A549 (cell line): ENCODE measurements at regions not wholly inside any gene's neighbourhood (a gene's known extent, or its start where the extent isn't known, plus 50 kb on each side); places are given as distances from the start of the nearest gene placed in this dataset.

Experiments
- ATAC-seq, 2 experiments: fragments of 200-7000 bp in 1 of 2; fragments of >200 bp in 1 of 2; cut with Nextera tagmentation in 1 of 2; cut with Tn5 transposase in 1 of 2; 3 replicates each; pipeline versions ENCODE4 v1.8.0 to v1.9.1; 2018 to 2020; ENCODE audit warnings: mild to moderate bottlenecking in 1 of 2, moderate library complexity in 1 of 2
- CTCF ChIA-PET: fragments of 300-600 bp; sonication (Branson Sonifier 250); formaldehyde crosslinking; extraction: SDS; loops from one replicate; lab custom pipeline; 2021; ENCODE audit warnings: antibody characterized with exemption, inconsistent platforms; lab: Yijun Ruan, JAX
- POLR2A ChIA-PET: fragments of 350-600 bp; formaldehyde crosslinking; extraction: SDS; loops from one replicate; lab custom pipeline; 2021; ENCODE audit warnings: antibody characterized with exemption, inconsistent platforms; lab: Yijun Ruan, JAX
- DNase-seq, 2 experiments: peaks; one replicate each; pipeline versions ENCODE4 v3.0.0 to v3.0.0-alpha.2; 2011 to 2016; ENCODE audit warnings: low read depth in 1 of 2, low spot score in 1 of 2
- FAIRE-seq: peaks from 2 replicates; lab custom pipeline; 2011; peaks lifted over from hg19 to GRCh38; lab: Jason Lieb, UNC
- H3K27ac ChIP-seq, 2 experiments: fragments of >200 bp; sonication (Bioruptor Twin); formaldehyde crosslinking; 3 replicates each; pipeline ENCODE4 v1.5.1; 2016 to 2017
- H3K4me1 ChIP-seq: fragments of >200 bp; sonication (Bioruptor Twin); formaldehyde crosslinking; 3 replicates; pipeline ENCODE4 v1.6.1; 2016
- H3K4me2 ChIP-seq: fragments of >200 bp; sonication (Bioruptor Twin); formaldehyde crosslinking; 3 replicates; pipeline ENCODE4 v1.6.1; 2016
- H3K4me3 ChIP-seq: fragments of >200 bp; sonication (Bioruptor Twin); formaldehyde crosslinking; 3 replicates; pipeline ENCODE4 v1.5.1; 2016
- H3K9me3 ChIP-seq: fragments of >200 bp; sonication (Bioruptor Twin); formaldehyde crosslinking; 3 replicates; pipeline ENCODE4 v1.6.1; 2016
- CHD2 ChIP-seq: fragments of 150-350 bp; IDR thresholded peaks from 2 replicates; pipeline ENCODE4 v1.6.1; 2014; ENCODE audit warnings: low read length; ENCODE audit not compliant: partially characterized antibody
- CTCF ChIP-seq: fragments of >200 bp; sonication (Bioruptor Twin); formaldehyde crosslinking; IDR thresholded peaks from 3 replicates; pipeline ENCODE4 v1.5.1; 2016
- E2F6 ChIP-seq: IDR thresholded peaks from 2 replicates; pipeline ENCODE4 v1.6.1; 2012; ENCODE audit warnings: low read depth, borderline replicate concordance
- EHF ChIP-seq: fragments of 250-450 bp; sonication (Bioruptor Pico); IDR thresholded peaks from 2 replicates; pipeline ENCODE4 v1.5.0; 2020; ENCODE audit warnings: mild to moderate bottlenecking
- EHMT2 ChIP-seq: fragments of 200-600 bp; sonication (generic); IDR thresholded peaks from 2 replicates; pipeline ENCODE4 v1.6.1; 2016; ENCODE audit warnings: antibody characterized with exemption, low read depth, mild to moderate bottlenecking, moderate library complexity
- ELK1 ChIP-seq: fragments of 150-350 bp; IDR thresholded peaks from 2 replicates; pipeline ENCODE4 v1.6.1; 2014; ENCODE audit warnings: low read depth, mild to moderate bottlenecking, low read length
- ESRRA ChIP-seq: fragments of 150-350 bp; IDR thresholded peaks from 2 replicates; pipeline ENCODE4 v1.6.1; 2014; ENCODE audit warnings: mild to moderate bottlenecking, low read length, borderline replicate concordance
- FOSL2 ChIP-seq, 2 experiments: fragments of 450-650 bp in 1 of 2; fragments of >200 bp in 1 of 2; sonication (Bioruptor Twin) in 1 of 2; formaldehyde crosslinking; IDR thresholded peaks; 2 replicates each; pipeline versions ENCODE4 v1.5.0 to v1.6.1; 2016 to 2020; ENCODE audit warnings: mild to moderate bottlenecking in 1 of 2, moderate library complexity in 1 of 2
- FOXS1 ChIP-seq: fragments of 250-450 bp; sonication (Bioruptor Pico); IDR thresholded peaks from 2 replicates; pipeline ENCODE4 v1.5.0; 2020; ENCODE audit warnings: mild to moderate bottlenecking, moderate library complexity
- HDAC2 ChIP-seq: fragments of 200-600 bp; sonication (generic); IDR thresholded peaks from 2 replicates; pipeline ENCODE4 v1.6.1; 2016
- HOXB13 ChIP-seq: fragments of 250-450 bp; sonication (Bioruptor Pico); IDR thresholded peaks from 2 replicates; pipeline ENCODE4 v1.5.0; 2020; ENCODE audit warnings: low read depth, mild to moderate bottlenecking, moderate library complexity
- KDM5A ChIP-seq: fragments of 200-600 bp; sonication (generic); IDR thresholded peaks from 2 replicates; pipeline ENCODE4 v1.6.1; 2016; ENCODE audit warnings: antibody characterized with exemption, mild to moderate bottlenecking
- MAX ChIP-seq: IDR thresholded peaks from 2 replicates; pipeline ENCODE4 v1.6.1; 2012
- MAZ ChIP-seq: fragments of 150-350 bp; IDR thresholded peaks from 2 replicates; pipeline ENCODE4 v1.6.1; 2014; ENCODE audit warnings: antibody characterized with exemption, low read depth, low read length, borderline replicate concordance
- NPAS2 ChIP-seq: fragments of 250-450 bp; sonication (Bioruptor Pico); IDR thresholded peaks from 2 replicates; pipeline ENCODE4 v1.8.0; 2022; ENCODE audit warnings: mild to moderate bottlenecking, moderate library complexity, borderline replicate concordance
- NR3C1 ChIP-seq: fragments of >200 bp; sonication (Bioruptor Twin); formaldehyde crosslinking; IDR thresholded peaks from 3 replicates; pipeline ENCODE4 v1.6.1; 2017
- PHF8 ChIP-seq: fragments of 200-600 bp; sonication (generic); IDR thresholded peaks from 2 replicates; pipeline ENCODE4 v1.6.1; 2016; ENCODE audit warnings: low read depth, mild to moderate bottlenecking, antibody characterized with exemption, moderate library complexity, borderline replicate concordance
- POLR2A ChIP-seq: IDR thresholded peaks from 2 replicates; pipeline ENCODE4 v1.6.1; 2012; ENCODE audit warnings: mild to moderate bottlenecking, low read length
- RARB ChIP-seq: fragments of 250-450 bp; sonication (Bioruptor Pico); IDR thresholded peaks from 2 replicates; pipeline ENCODE4 v1.8.0; 2021; ENCODE audit warnings: mild to moderate bottlenecking, moderate library complexity
- REST ChIP-seq: fragments of 200-600 bp; sonication (generic); IDR thresholded peaks from 2 replicates; pipeline ENCODE4 v1.6.1; 2016; ENCODE audit warnings: antibody characterized with exemption, mild to moderate bottlenecking, moderate library complexity
- SMC3 ChIP-seq: fragments of >200 bp; sonication (Bioruptor Twin); formaldehyde crosslinking; IDR thresholded peaks from 3 replicates; pipeline ENCODE4 v1.6.1; 2018; ENCODE audit warnings: inconsistent platforms
- SREBF2 ChIP-seq: fragments of 450-650 bp; IDR thresholded peaks from 2 replicates; pipeline ENCODE4 v1.6.1; 2014; ENCODE audit warnings: mild to moderate bottlenecking, moderate library complexity
- TFCP2L1 ChIP-seq: fragments of 250-450 bp; sonication (Bioruptor Pico); IDR thresholded peaks from 2 replicates; pipeline ENCODE4 v1.5.0; 2021; ENCODE audit warnings: mild to moderate bottlenecking
- USF2 ChIP-seq: fragments of 450-650 bp; IDR thresholded peaks from 2 replicates; pipeline ENCODE4 v1.6.1; 2014; ENCODE audit warnings: antibody characterized with exemption
- whole genome bisulfite sequencing: methylation state at CpG from one replicate; pipeline ENCODE4 v1.1.6; 2017; ENCODE audit errors: missing lambda C conversion rate; 5-methylcytosine and 5-hydroxymethylcytosine counted together

GRCh38 chr18:41526054-41526453 is 429.0 kb upstream of the PIK3C3 start:
- ATAC-seq = no peak
- FAIRE-seq = no peak
- Histone ChIP-seq H3K27ac (no peak overlapping the region), H3K4me2 (no peak overlapping the region), H3K4me1 (no peaks in the 10 kb centered on the region), H3K4me3 (no peak overlapping the region), H3K9me3 (no peaks in the 10 kb centered on the region)
- POLR2A ChIA-PET = no interaction called here
- CTCF ChIA-PET = no interaction called here
- no peak for DNase-seq
- WGBS = 4% methylated on average over 1 of the region's 1 CpG
- no peak for TF ChIP-seq POLR2A
- TF ChIP-seq KDM5A = no peak
- TF ChIP-seq EHF (CRISPR knock-in tag) = no peak
- no peak for TF ChIP-seq NR3C1

- TF ChIP-seq FOSL2 (IDR thresholded peaks at IDR 0.05) (no peak), FOSL2 (CRISPR knock-in tag; IDR thresholded peaks at IDR 0.05) (no peak), SREBF2 (no peak), NPAS2 (CRISPR knock-in tag) (no peak), MAX (no peak), TFCP2L1 (CRISPR knock-in tag) (no peak), PHF8 (no peak), USF2 (no peak), HDAC2 (no peak), ELK1 (no peak), MAZ (no peak)
- TF ChIP-seq, all 56 proteins: peak for 0
- FAIRE-seq (no peak), DNase-seq (no peak), ATAC-seq (no peak)
- Histone ChIP-seq H3K4me2 (no peak overlapping the region), H3K4me3 (no peak overlapping the region), H3K9me3 (no peaks in the 10 kb centered on the region), H3K4me1 (no peaks in the 10 kb centered on the region), H3K27ac (no peak overlapping the region)
- ChIA-PET CTCF (no interaction called here), POLR2A (no interaction called here)
- 0% methylated on average over 2 of the region's 2 CpGs for WGBS
These were observed 430.2 kb upstream of the PIK3C3 start for GRCh38 chr18:41524674-41525470.

GRCh38 chr18:41517142-41517541 is 437.9 kb upstream of the PIK3C3 start:
- DNase-seq = no peak
- POLR2A ChIA-PET = no interaction called here
- FAIRE-seq = no peak
- TF ChIP-seq E2F6 = no peak
- TF ChIP-seq CTCF = no peak
- TF ChIP-seq CHD2 = no peak
- TF ChIP-seq RARB (CRISPR knock-in tag) = no peak
- no peak for TF ChIP-seq FOXS1 (CRISPR knock-in tag)
- no peak for TF ChIP-seq HOXB13 (CRISPR knock-in tag)
- no peak for TF ChIP-seq USF2
- TF ChIP-seq ESRRA = no peak
- TF ChIP-seq EHMT2 = no peak
- TF ChIP-seq SMC3 = no peak
- TF ChIP-seq REST = no peak

More at GRCh38 chr18:41517142-41517541, 437.9 kb upstream of the PIK3C3 start:
- Histone ChIP-seq H3K9me3 (no peaks in the 10 kb centered on the region), H3K4me1 (no peaks in the 10 kb centered on the region), H3K4me2 (no peak overlapping the region), H3K27ac (no peak overlapping the region), H3K4me3 (no peak overlapping the region)
- CTCF ChIA-PET = no interaction called here
- no peak for ATAC-seq
